Trophoblast cell (in vitro differentiated cells and primary cell): ENCODE measurements at regions not wholly inside any gene's neighbourhood (a gene's known extent, or its start where the extent isn't known, plus 50 kb on each side); places are given as distances from the start of the nearest gene placed in this dataset.
"Not testable (repeated sequence)": the region's sequence is repeated elsewhere in the genome, so short reads cannot be mapped to it uniquely, and the experiment has no call there.

Source experiments
- DNase-seq, 2 donors: peaks; one replicate each; pipeline ENCODE4 v3.0.0-alpha.2; 2016
- H2AFZ ChIP-seq: 2 replicates; pipeline ENCODE4 v1.6.1; 2013; ENCODE audit warnings: low read length, moderate library complexity, mild to moderate bottlenecking; ENCODE audit not compliant: insufficient read depth, poor library complexity
- H2AK5ac ChIP-seq: 2 replicates; pipeline ENCODE4 v1.6.1; 2013; ENCODE audit warnings: mild to moderate bottlenecking, low read length
- H2BK120ac ChIP-seq: 2 replicates; pipeline ENCODE4 v1.6.1; 2013; ENCODE audit warnings: low read length, mild to moderate bottlenecking, moderate library complexity; ENCODE audit not compliant: insufficient read depth, poor library complexity
- H2BK12ac ChIP-seq: 2 replicates; pipeline ENCODE4 v1.6.1; 2013; ENCODE audit warnings: mild to moderate bottlenecking, low read length, moderate library complexity
- H2BK5ac ChIP-seq: 2 replicates; pipeline ENCODE4 v1.6.1; 2013; ENCODE audit warnings: low read length, low read depth, moderate library complexity, mild to moderate bottlenecking; ENCODE audit not compliant: poor library complexity
- H3K14ac ChIP-seq: 2 replicates; pipeline ENCODE4 v1.6.1; 2013; ENCODE audit warnings: mild to moderate bottlenecking, low read length
- H3K18ac ChIP-seq: 2 replicates; pipeline ENCODE4 v1.6.1; 2013; ENCODE audit warnings: mild to moderate bottlenecking, low read length
- H3K23ac ChIP-seq: 2 replicates; pipeline ENCODE4 v1.6.1; 2013; ENCODE audit warnings: low read length
- H3K27ac ChIP-seq: 2 replicates; pipeline ENCODE4 v1.5.1; 2013; ENCODE audit warnings: low read depth, mild to moderate bottlenecking, inconsistent platforms, low read length, moderate library complexity
- H3K27me3 ChIP-seq: 2 replicates; pipeline ENCODE4 v1.6.1; 2013; ENCODE audit warnings: inconsistent platforms, mild to moderate bottlenecking, low read length, moderate library complexity; ENCODE audit not compliant: insufficient read depth
- H3K36me3 ChIP-seq, 2 experiments: 1 replicate in 1 of 2; 2 replicates in 1 of 2; pipeline ENCODE4 v1.6.1; 2013; ENCODE audit warnings: low read length in 2 of 2, mild to moderate bottlenecking in 2 of 2, moderate library complexity in 1 of 2; ENCODE audit not compliant: insufficient read depth in 2 of 2, control insufficient read depth in 1 of 2
- H3K4ac ChIP-seq: 2 replicates; pipeline ENCODE4 v1.6.1; 2013; ENCODE audit warnings: low read depth, mild to moderate bottlenecking, low read length, moderate library complexity
- H3K4me1 ChIP-seq, 2 experiments: 1 replicate in 1 of 2; 2 replicates in 1 of 2; pipeline ENCODE4 v1.6.1; 2013; ENCODE audit warnings: low read length in 2 of 2, mild to moderate bottlenecking in 2 of 2, moderate library complexity in 1 of 2; ENCODE audit not compliant: insufficient read depth in 2 of 2, control insufficient read depth in 1 of 2
- H3K4me2 ChIP-seq: 2 replicates; pipeline ENCODE4 v1.6.1; 2013; ENCODE audit warnings: inconsistent platforms, mild to moderate bottlenecking, low read length, moderate library complexity
- H3K4me3 ChIP-seq: 2 replicates; pipeline ENCODE4 v1.5.1; 2013; ENCODE audit warnings: mild to moderate bottlenecking, low read depth, low read length, inconsistent platforms
- H3K79me1 ChIP-seq: one replicate; pipeline ENCODE4 v1.6.1; 2013; ENCODE audit warnings: low read length
- H3K79me2 ChIP-seq: 2 replicates; pipeline ENCODE4 v1.6.1; 2013; ENCODE audit warnings: low read length, mild to moderate bottlenecking; ENCODE audit not compliant: control insufficient read depth, insufficient read depth, poor library complexity
- H3K9ac ChIP-seq: 2 replicates; pipeline ENCODE4 v1.6.1; 2013; ENCODE audit warnings: mild to moderate bottlenecking, low read length
- H3K9me3 ChIP-seq: 2 replicates; pipeline ENCODE4 v1.6.1; 2013; ENCODE audit warnings: low read depth, mild to moderate bottlenecking, control low read depth, inconsistent platforms, low read length; ENCODE audit not compliant: insufficient read depth
- H4K12ac ChIP-seq: 2 replicates; pipeline ENCODE4 v1.6.1; 2013; ENCODE audit warnings: low read depth, mild to moderate bottlenecking, low read length, moderate library complexity
- H4K8ac ChIP-seq: 2 replicates; pipeline ENCODE4 v1.6.1; 2013; ENCODE audit warnings: low read depth, mild to moderate bottlenecking, low read length, moderate library complexity
- H4K91ac ChIP-seq: one replicate; pipeline ENCODE4 v1.6.1; 2013; ENCODE audit warnings: low read depth, mild to moderate bottlenecking, low read length, moderate library complexity
- WGBS: extraction: QIAGEN DNeasy Blood & Tissue Kit; methylation state at CpG from one replicate; pipeline ENCODE4 v1.1.7; 2013; ENCODE audit warnings: missing lambda C conversion rate; ENCODE audit not compliant: insufficient read length, insufficient coverage; ENCODE audit errors: extremely low coverage; 5-methylcytosine and 5-hydroxymethylcytosine counted together

DNA sequence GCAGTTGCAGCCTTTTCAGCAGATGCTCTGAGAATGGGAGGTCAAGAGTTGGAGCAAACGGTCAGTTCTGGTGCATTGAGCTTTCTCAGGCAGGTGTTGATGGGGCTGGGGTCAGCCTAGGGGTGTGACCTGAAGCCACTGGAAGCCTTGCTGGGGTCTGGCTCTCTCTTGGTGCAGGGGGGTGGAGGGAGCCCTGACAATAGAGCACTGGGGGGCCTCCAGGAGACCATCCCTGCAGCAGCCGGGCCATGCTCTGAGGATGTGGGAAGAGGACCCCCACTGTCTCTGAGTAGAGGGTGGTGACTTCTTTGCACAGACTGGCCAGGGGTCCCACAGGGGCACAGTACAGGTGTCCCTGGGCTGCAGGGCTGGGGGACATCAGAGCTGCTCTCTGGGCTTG, 528.8 kb downstream of the GOLGA6L6 start:
- not testable (repeated sequence) for H3K27me3 ChIP-seq, H3K14ac ChIP-seq, H2AFZ ChIP-seq, H3K4me1 ChIP-seq, H2BK12ac ChIP-seq, H2AK5ac ChIP-seq, H4K12ac ChIP-seq, H2BK120ac ChIP-seq, H3K36me3 ChIP-seq, H3K4me2 ChIP-seq, H4K91ac ChIP-seq, H3K9me3 ChIP-seq, H4K8ac ChIP-seq, H3K79me1 ChIP-seq, H3K27ac ChIP-seq, DNase-seq, H3K18ac ChIP-seq, H3K9ac ChIP-seq, H2BK5ac ChIP-seq, H3K4me3 ChIP-seq, H3K79me2 ChIP-seq, H3K23ac ChIP-seq, H3K4ac ChIP-seq
- WGBS = no CpG with 5 or more reads among the region's 2 CpGs

- H2BK120ac ChIP-seq, H2AFZ ChIP-seq, H3K14ac ChIP-seq, H3K9ac ChIP-seq, H2AK5ac ChIP-seq, H3K9me3 ChIP-seq, H4K8ac ChIP-seq, H3K27ac ChIP-seq, H3K4me3 ChIP-seq, H2BK5ac ChIP-seq, H3K4ac ChIP-seq, H3K79me1 ChIP-seq, H3K79me2 ChIP-seq, H3K27me3 ChIP-seq, H2BK12ac ChIP-seq, DNase-seq, H4K91ac ChIP-seq, H3K36me3 ChIP-seq, H4K12ac ChIP-seq, H3K4me1 ChIP-seq, H3K4me2 ChIP-seq, H3K18ac ChIP-seq, H3K23ac ChIP-seq: not testable (repeated sequence)
- no CpG with 5 or more reads among the region's 9 CpGs for WGBS
These were observed 530.8 kb downstream of the GOLGA6L6 start for GRCh38 chr15:20010759-20011158.

DNA sequence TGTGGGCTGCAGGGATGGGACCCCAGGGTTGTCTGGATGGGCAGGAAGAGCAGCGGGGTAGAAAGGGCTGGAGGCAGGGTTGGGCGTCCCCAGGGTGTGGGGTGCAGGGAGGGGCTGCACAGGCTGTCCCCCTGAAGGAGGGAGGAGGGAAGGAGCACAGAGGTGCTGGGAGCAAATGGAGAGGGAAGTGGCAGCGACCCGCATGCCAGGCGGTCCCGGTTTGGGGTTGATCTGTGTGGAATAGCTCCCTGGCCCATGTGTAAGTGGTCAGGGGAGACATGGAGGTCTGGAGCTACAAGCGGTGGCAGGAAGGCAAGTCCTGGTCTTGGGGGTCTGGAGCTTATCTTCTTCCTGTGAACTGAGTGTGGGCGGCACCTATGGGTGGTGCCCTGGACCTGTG, 532.0 kb downstream of the GOLGA6L6 start:
- H3K4me3 ChIP-seq, H2BK5ac ChIP-seq, H2BK12ac ChIP-seq, H3K4ac ChIP-seq, H3K36me3 ChIP-seq, H3K14ac ChIP-seq, H3K9ac ChIP-seq, H2BK120ac ChIP-seq, H3K9me3 ChIP-seq, H3K27me3 ChIP-seq, DNase-seq, H3K4me2 ChIP-seq, H3K27ac ChIP-seq, H3K23ac ChIP-seq, H3K79me2 ChIP-seq, H3K79me1 ChIP-seq, H2AK5ac ChIP-seq, H2AFZ ChIP-seq, H3K4me1 ChIP-seq, H4K12ac ChIP-seq, H4K91ac ChIP-seq, H4K8ac ChIP-seq, H3K18ac ChIP-seq: not testable (repeated sequence)
- WGBS = no CpG with 5 or more reads among the region's 8 CpGs

DNA sequence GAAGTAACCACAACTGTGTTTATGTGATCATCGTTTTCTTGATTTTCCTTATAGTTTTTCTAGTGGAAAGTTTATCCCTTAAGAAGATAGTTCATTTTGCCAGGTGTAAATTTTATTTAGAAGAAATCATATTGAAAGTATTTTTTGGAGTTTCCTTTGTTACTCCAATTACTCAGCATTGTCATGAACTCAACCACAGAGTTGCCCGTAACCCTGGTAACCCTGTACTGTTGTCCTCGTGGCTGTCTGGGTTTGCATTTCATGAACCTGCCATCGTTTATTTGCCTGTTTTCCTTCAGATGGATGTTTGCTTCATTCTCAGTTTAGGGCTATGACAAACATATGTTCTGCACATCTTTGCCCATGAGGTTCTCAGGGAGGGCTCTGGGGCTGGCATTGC, 534.3 kb downstream of the GOLGA6L6 start:
- H3K36me3 ChIP-seq, H3K27ac ChIP-seq, DNase-seq, H3K79me2 ChIP-seq, H3K79me1 ChIP-seq, H4K12ac ChIP-seq, H3K27me3 ChIP-seq, H4K8ac ChIP-seq, H3K18ac ChIP-seq, H2AK5ac ChIP-seq, H2BK5ac ChIP-seq, H3K4me3 ChIP-seq, H3K23ac ChIP-seq, H3K4me2 ChIP-seq, H3K9me3 ChIP-seq, H2AFZ ChIP-seq, H2BK12ac ChIP-seq, H4K91ac ChIP-seq, H3K4ac ChIP-seq, H3K4me1 ChIP-seq, H3K9ac ChIP-seq, H2BK120ac ChIP-seq, H3K14ac ChIP-seq: not testable (repeated sequence)
- no CpG with 5 or more reads among the region's 4 CpGs for WGBS
